ENCODE measurements at regions not wholly inside any gene's neighbourhood (a gene's known extent, or its start where the extent isn't known, plus 50 kb on each side); places are given as distances from the start of the nearest gene placed in this dataset.
A peak's percentile ranks its signal among the peaks of the same experiment; 100 is the strongest.

GRCh38 chr12:89165703-89166102, 186.6 kb downstream of the DUSP6 start:
- no peak overlapping the region for H3K4me3 Mint-ChIP-seq (ENCODE audit: unreplicated experiment)
- no peaks in the 10 kb centered on the region for H3K9me3 Mint-ChIP-seq (ENCODE audit: unreplicated experiment)
- peaks cover 19% of the 10 kb centered on the region for H3K4me1 Mint-ChIP-seq (ENCODE audit: unreplicated experiment)
- TF ChIP-seq CTCF (IDR thresholded peaks at IDR 0.05), result no peak
- no peaks in the 10 kb centered on the region for H3K27me3 Mint-ChIP-seq (ENCODE audit: unreplicated experiment)
- no peak for DNase-seq (ENCODE audit: extremely low spot score, unreplicated experiment)
- H3K27ac Mint-ChIP-seq (ENCODE audit: unreplicated experiment), result peak overlapping the region; percentile 90
- H3K36me3 Mint-ChIP-seq (ENCODE audit: unreplicated experiment), result no peaks in the 10 kb centered on the region

GRCh38 chr12:89163918-89164317, 188.4 kb downstream of the DUSP6 start:
- no peak for TF ChIP-seq CTCF (IDR thresholded peaks at IDR 0.05)
- Mint-ChIP-seq H3K36me3 (ENCODE audit: unreplicated experiment) (no peaks in the 10 kb centered on the region), H3K27ac (ENCODE audit: unreplicated experiment) (no peak overlapping the region), H3K9me3 (ENCODE audit: unreplicated experiment) (no peaks in the 10 kb centered on the region), H3K4me1 (ENCODE audit: unreplicated experiment) (peaks cover 19% of the 10 kb centered on the region), H3K27me3 (ENCODE audit: unreplicated experiment) (no peaks in the 10 kb centered on the region), H3K4me3 (ENCODE audit: unreplicated experiment) (no peak overlapping the region)
- DNase-seq (ENCODE audit: extremely low spot score, unreplicated experiment), result no peak

GRCh38 chr12:89162589-89163261, 189.6 kb downstream of the DUSP6 start:
- Mint-ChIP-seq H3K9me3 (ENCODE audit: unreplicated experiment) (no peaks in the 10 kb centered on the region), H3K27ac (ENCODE audit: unreplicated experiment) (no peak overlapping the region), H3K36me3 (ENCODE audit: unreplicated experiment) (no peaks in the 10 kb centered on the region), H3K4me3 (ENCODE audit: unreplicated experiment) (no peak overlapping the region), H3K4me1 (ENCODE audit: unreplicated experiment) (peaks cover 19% of the 10 kb centered on the region), H3K27me3 (ENCODE audit: unreplicated experiment) (no peaks in the 10 kb centered on the region)
- TF ChIP-seq CTCF (IDR thresholded peaks at IDR 0.05), result no peak
- no peak for DNase-seq (ENCODE audit: extremely low spot score, unreplicated experiment)

- Mint-ChIP-seq H3K9me3 (ENCODE audit: unreplicated experiment) (no peaks in the 10 kb centered on the region), H3K4me3 (ENCODE audit: unreplicated experiment) (no peak overlapping the region), H3K36me3 (ENCODE audit: unreplicated experiment) (no peaks in the 10 kb centered on the region), H3K27ac (ENCODE audit: unreplicated experiment) (no peak overlapping the region), H3K4me1 (ENCODE audit: unreplicated experiment) (peaks cover 20% of the 10 kb centered on the region), H3K27me3 (ENCODE audit: unreplicated experiment) (no peaks in the 10 kb centered on the region)
- DNase-seq (ENCODE audit: extremely low spot score, unreplicated experiment), result no peak
- no peak for TF ChIP-seq CTCF (IDR thresholded peaks at IDR 0.05)
Observed at GRCh38 chr12:89161557-89161956, 190.7 kb downstream of the DUSP6 start.

- Mint-ChIP-seq H3K27me3 (ENCODE audit: unreplicated experiment) (no peaks in the 10 kb centered on the region), H3K4me1 (ENCODE audit: unreplicated experiment) (peaks cover 16% of the 10 kb centered on the region), H3K27ac (ENCODE audit: unreplicated experiment) (no peak overlapping the region), H3K36me3 (ENCODE audit: unreplicated experiment) (no peaks in the 10 kb centered on the region), H3K4me3 (ENCODE audit: unreplicated experiment) (no peak overlapping the region), H3K9me3 (ENCODE audit: unreplicated experiment) (no peaks in the 10 kb centered on the region)
- no peak for TF ChIP-seq CTCF (IDR thresholded peaks at IDR 0.05)
- no peak for DNase-seq (ENCODE audit: extremely low spot score, unreplicated experiment)
Observed at GRCh38 chr12:89160716-89161123, 191.6 kb downstream of the DUSP6 start.
